ENCODE measurements at regions not wholly inside any gene's neighbourhood (a gene's known extent, or its start where the extent isn't known, plus 50 kb on each side); places are given as distances from the start of the nearest gene placed in this dataset.
A peak's percentile ranks its signal among the peaks of the same experiment; 100 is the strongest.

DNA sequence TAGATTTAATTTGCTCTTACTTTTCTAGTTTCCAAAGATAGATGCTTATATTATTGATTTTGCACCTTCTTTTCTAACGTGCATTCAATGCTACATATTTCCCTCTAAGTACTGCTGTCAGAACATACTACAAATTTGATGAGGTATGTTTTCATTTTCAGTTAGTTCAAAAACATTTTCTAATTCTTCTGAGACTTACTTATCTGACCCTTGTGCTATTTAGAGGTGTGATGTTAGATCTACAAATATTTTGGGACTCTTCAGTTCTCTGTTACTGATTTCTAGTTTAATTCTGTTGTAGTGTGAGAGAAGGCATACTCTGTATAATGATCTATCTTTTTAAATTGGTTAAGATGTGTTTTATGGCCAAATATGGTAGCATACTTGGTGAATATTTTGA, 97.8 kb upstream of the TMEM168 start:
- Mint-ChIP-seq H3K27me3 (ENCODE audit: low read depth) (no peaks in the 10 kb centered on the region), H3K27ac (peak overlapping the region in 1 of 3 experiments; percentile 13), H3K4me3 (no peak overlapping the region), H3K36me3 (ENCODE audit: low read depth) (peaks cover 63% of the 10 kb centered on the region), H3K9me3 (peaks cover 12% of the 10 kb centered on the region), H3K4me1 (peaks cover 26% of the 10 kb centered on the region)
- TF ChIP-seq, protein P1, sequence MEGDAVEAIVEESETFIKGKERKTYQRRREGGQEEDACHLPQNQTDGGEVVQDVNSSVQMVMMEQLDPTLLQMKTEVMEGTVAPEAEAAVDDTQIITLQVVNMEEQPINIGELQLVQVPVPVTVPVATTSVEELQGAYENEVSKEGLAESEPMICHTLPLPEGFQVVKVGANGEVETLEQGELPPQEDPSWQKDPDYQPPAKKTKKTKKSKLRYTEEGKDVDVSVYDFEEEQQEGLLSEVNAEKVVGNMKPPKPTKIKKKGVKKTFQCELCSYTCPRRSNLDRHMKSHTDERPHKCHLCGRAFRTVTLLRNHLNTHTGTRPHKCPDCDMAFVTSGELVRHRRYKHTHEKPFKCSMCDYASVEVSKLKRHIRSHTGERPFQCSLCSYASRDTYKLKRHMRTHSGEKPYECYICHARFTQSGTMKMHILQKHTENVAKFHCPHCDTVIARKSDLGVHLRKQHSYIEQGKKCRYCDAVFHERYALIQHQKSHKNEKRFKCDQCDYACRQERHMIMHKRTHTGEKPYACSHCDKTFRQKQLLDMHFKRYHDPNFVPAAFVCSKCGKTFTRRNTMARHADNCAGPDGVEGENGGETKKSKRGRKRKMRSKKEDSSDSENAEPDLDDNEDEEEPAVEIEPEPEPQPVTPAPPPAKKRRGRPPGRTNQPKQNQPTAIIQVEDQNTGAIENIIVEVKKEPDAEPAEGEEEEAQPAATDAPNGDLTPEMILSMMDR (IDR thresholded peaks at IDR 0.05; ENCODE audit: unreplicated experiment in 3 of 3) = no peak

DNA sequence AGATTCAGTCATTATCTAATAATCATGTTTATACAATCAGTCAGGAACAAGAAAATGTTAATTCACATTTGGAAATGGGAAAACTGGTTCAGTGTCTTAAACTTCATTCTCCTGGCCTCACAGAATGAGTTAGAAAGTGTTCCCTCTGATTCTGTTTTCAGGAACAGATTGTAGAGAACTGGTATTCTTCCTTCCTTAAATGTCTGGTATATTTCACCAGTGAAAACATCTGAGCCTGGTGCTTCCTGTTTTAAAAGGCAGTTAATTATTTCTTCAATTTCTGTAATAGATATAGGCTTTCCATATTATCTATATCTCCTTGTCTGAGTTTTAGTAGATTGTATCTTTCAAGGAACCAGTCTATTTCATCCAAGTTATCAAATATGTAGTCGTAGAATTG, 97.1 kb upstream of the TMEM168 start:
- H3K27me3 Mint-ChIP-seq (ENCODE audit: low read depth) = no peaks in the 10 kb centered on the region
- no peak overlapping the region for H3K4me3 Mint-ChIP-seq
- H3K27ac Mint-ChIP-seq = peak overlapping the region in 1 of 3 experiments; percentile 13
- H3K9me3 Mint-ChIP-seq = peaks cover 9% of the 10 kb centered on the region
- TF ChIP-seq, protein P1 (IDR thresholded peaks at IDR 0.05; ENCODE audit: unreplicated experiment in 3 of 3) = no peak
- peaks cover 58% of the 10 kb centered on the region for H3K36me3 Mint-ChIP-seq (ENCODE audit: low read depth)
- H3K4me1 Mint-ChIP-seq = peaks cover 31% of the 10 kb centered on the region

DNA sequence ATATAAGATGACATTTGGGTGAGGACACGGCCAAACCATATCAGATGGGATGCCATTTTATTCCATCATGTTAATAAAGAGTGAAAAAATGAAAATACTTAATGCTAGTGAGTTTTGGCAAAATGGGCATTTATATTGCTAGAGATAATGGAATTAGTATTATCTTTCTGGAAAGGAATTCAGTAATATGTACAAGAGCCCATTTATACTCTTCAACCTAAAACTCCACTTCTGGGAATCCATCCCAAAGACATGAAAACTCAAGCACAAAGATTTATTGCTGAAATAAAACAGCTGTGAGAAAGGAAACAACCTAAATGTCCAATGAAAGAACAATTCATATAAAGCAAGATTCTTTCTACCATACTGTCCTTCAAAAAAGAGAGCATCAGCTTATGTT, 96.0 kb upstream of the TMEM168 start:
- H3K27ac Mint-ChIP-seq = peak overlapping the region in 2 of 3 experiments; percentile 67 to 78
- H3K27me3 Mint-ChIP-seq (ENCODE audit: low read depth) = no peaks in the 10 kb centered on the region
- peaks cover 52% of the 10 kb centered on the region for H3K36me3 Mint-ChIP-seq (ENCODE audit: low read depth)
- TF ChIP-seq, protein P1 (IDR thresholded peaks at IDR 0.05; ENCODE audit: unreplicated experiment in 3 of 3) = no peak
- H3K4me1 Mint-ChIP-seq = peaks cover 31% of the 10 kb centered on the region
- peaks cover 5% of the 10 kb centered on the region for H3K9me3 Mint-ChIP-seq
- no peak overlapping the region for H3K4me3 Mint-ChIP-seq

DNA sequence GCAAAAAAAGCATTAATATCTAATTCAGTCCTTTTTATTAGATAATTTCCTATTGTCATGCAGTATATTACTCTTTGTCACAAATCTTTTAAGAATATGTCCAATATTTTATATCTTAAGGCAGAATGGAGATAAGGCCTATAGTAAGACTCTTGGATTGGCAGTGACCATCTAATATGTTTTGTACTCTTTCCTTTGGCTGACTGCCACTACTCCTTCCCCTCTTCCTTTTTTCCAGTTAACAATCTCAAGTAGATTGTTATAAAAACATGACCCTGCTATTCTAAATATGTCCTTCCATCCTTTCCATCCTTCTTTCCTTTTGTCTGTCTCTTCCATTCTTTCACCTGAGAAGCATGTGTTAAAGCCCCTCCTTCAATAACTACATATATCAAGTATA, 92.8 kb upstream of the TMEM168 start:
- H3K27ac Mint-ChIP-seq = peak overlapping the region; percentile 43 to 76 (median 53)
- peaks cover 42% of the 10 kb centered on the region for H3K36me3 Mint-ChIP-seq (ENCODE audit: low read depth)
- TF ChIP-seq, protein P1 (IDR thresholded peaks at IDR 0.05; ENCODE audit: unreplicated experiment in 3 of 3) = no peak
- H3K27me3 Mint-ChIP-seq (ENCODE audit: low read depth) = no peaks in the 10 kb centered on the region
- peaks cover 5% of the 10 kb centered on the region for H3K9me3 Mint-ChIP-seq
- peaks cover 38% of the 10 kb centered on the region for H3K4me1 Mint-ChIP-seq
- H3K4me3 Mint-ChIP-seq = no peak overlapping the region

DNA sequence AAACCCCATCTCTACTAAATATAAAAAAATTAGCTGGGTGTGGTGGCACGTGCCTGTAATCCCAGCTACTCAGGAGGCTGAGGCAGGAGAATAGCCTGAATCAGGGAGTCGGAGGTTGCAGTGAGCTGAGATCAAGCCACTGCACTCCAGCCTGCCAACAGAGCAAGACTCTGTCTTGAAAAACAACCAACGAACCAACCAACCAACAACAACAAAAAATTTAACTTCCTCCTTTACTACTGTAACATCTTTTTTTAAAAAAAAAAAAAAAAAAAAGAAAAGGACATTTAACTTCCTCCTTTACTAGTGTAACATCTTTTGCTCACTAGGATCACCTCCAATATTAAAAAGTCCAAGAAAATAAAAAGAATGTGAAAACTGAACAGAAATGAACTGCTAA, 92.3 kb upstream of the TMEM168 start:
- Mint-ChIP-seq H3K4me3 (no peak overlapping the region), H3K4me1 (peaks cover 34% of the 10 kb centered on the region), H3K27me3 (ENCODE audit: low read depth) (no peaks in the 10 kb centered on the region), H3K9me3 (peaks cover 5% of the 10 kb centered on the region), H3K36me3 (ENCODE audit: low read depth) (peaks cover 41% of the 10 kb centered on the region), H3K27ac (peak overlapping the region; percentile 43 to 76 (median 53))
- TF ChIP-seq, protein P1 (IDR thresholded peaks at IDR 0.05; ENCODE audit: unreplicated experiment in 3 of 3) = no peak

DNA sequence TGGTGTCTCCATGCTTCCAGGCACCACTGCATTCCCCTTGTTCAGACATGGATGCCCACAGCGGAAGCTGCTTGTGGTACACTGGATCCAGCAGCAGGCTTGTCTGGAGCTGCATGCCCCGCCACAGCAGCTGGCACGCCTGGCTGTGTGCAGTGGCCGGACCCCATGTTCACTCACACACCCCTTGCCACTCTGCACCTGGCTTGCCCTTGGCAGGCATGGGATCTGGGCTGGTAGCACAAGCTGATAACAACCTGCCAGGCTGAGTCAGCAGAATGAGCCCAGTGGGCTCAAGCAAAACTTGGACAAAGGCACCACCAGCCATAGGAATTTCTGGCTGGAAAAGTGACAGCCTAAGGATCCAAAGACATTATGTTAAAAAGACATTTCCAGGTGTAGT, 91.8 kb upstream of the TMEM168 start:
- Mint-ChIP-seq H3K27ac (no peak overlapping the region), H3K27me3 (ENCODE audit: low read depth) (no peaks in the 10 kb centered on the region), H3K4me1 (peaks cover 34% of the 10 kb centered on the region), H3K36me3 (ENCODE audit: low read depth) (peaks cover 37% of the 10 kb centered on the region), H3K9me3 (peaks cover 5% of the 10 kb centered on the region), H3K4me3 (no peak overlapping the region)
- TF ChIP-seq, protein P1 (IDR thresholded peaks at IDR 0.05; ENCODE audit: unreplicated experiment in 3 of 3) = no peak
